Panc1 (cell line): ENCODE measurements at regions not wholly inside any gene's neighbourhood (a gene's known extent, or its start where the extent isn't known, plus 50 kb on each side); places are given as distances from the start of the nearest gene placed in this dataset.

Experiments used
- ATAC-seq: fragments of 200-7000 bp; cut with Tn5 transposase; 2 replicates; pipeline ENCODE4 v1.9.1; 2020; ENCODE audit warnings: mild to moderate bottlenecking, moderate library complexity
- BruUV-seq: library from RNA; stranded (reverse); fragments of 400-500 nt; replicated peaks from 2 replicates; lab custom pipeline; 2021; lab: Mats Ljungman, UMichigan
- CTCF ChIA-PET: fragments of 300-600 bp; sonication (Branson Sonifier 250); formaldehyde crosslinking; loops from one replicate; lab custom pipeline; 2022; ENCODE audit warnings: antibody characterized with exemption; lab: Charles Lee
- POLR2A ChIA-PET: fragments of 300-600 bp; sonication (Branson Sonifier 250); formaldehyde crosslinking; loops from one replicate; lab custom pipeline; 2022; ENCODE audit warnings: antibody characterized with exemption; lab: Charles Lee
- DNase-seq: peaks from one replicate; pipeline ENCODE4 v3.0.0-alpha.2; 2010; ENCODE audit warnings: low read depth, low spot score
- H3K27ac ChIP-seq: 2 replicates; pipeline ENCODE4 v1.5.1; 2011; ENCODE audit warnings: mild to moderate bottlenecking, low read length, inconsistent platforms
- H3K27me3 ChIP-seq: fragments of 200-500 bp; sonication (Bioruptor generic); 2 replicates; pipeline ENCODE4 v1.6.0; 2014; ENCODE audit warnings: low read length, inconsistent platforms; ENCODE audit not compliant: control insufficient read depth, insufficient read depth
- H3K36me3 ChIP-seq: fragments of 200-500 bp; sonication (Bioruptor generic); 2 replicates; pipeline ENCODE4 v1.5.1; 2014; ENCODE audit warnings: inconsistent platforms, mild to moderate bottlenecking, low read length, moderate library complexity; ENCODE audit not compliant: control insufficient read depth, insufficient read depth
- H3K4me1 ChIP-seq: 2 replicates; pipeline ENCODE4 v1.5.1; 2011; ENCODE audit warnings: inconsistent platforms, mild to moderate bottlenecking, low read length, moderate library complexity; ENCODE audit not compliant: control insufficient read depth, insufficient read depth
- H3K4me3 ChIP-seq, 2 experiments: 2 replicates each; pipeline ENCODE4 v1.5.1; 2011 to 2012; ENCODE audit warnings: low read depth in 2 of 2, low read length in 2 of 2, mild to moderate bottlenecking in 2 of 2, inconsistent platforms in 1 of 2, moderate library complexity in 1 of 2
- H3K9me3 ChIP-seq: fragments of 200-500 bp; sonication (Bioruptor generic); 2 replicates; pipeline ENCODE4 v1.5.1; 2014; ENCODE audit warnings: low read depth, mild to moderate bottlenecking, inconsistent platforms, low read length, moderate library complexity; ENCODE audit not compliant: control insufficient read depth, insufficient read depth
- POLR2AphosphoS5 ChIP-seq: IDR thresholded peaks from 2 replicates; pipeline ENCODE4 v1.6.1; 2012; ENCODE audit warnings: mild to moderate bottlenecking, low read depth, low read length, moderate library complexity
- SIN3A ChIP-seq: IDR thresholded peaks from 2 replicates; pipeline ENCODE4 v1.6.1; 2012; ENCODE audit warnings: low read depth, mild to moderate bottlenecking, low read length, moderate library complexity, borderline replicate concordance; ENCODE audit not compliant: insufficient read depth
- TCF7L2 ChIP-seq: IDR thresholded peaks from 2 replicates; pipeline ENCODE4 v1.6.1; 2011; ENCODE audit warnings: mild to moderate bottlenecking, low read depth, low read length, inconsistent platforms
- in situ Hi-C: cut with HindIII; loops from 2 replicates; pipeline ENCODE4 v1.10.0; 2016; ENCODE audit warnings: low sequenced_read_pairs, low pct_unique_long_range_greater_than_20kb
- intact Hi-C: fragments of 100-400 bp; cut with micrococcal nuclease; formaldehyde crosslinking; loops from one replicate; pipeline ENCODE4 v1.10.0; 2022; ENCODE audit not compliant: unreplicated experiment
- TF ChIP-seq, protein P1 (sequence below), 2 experiments: IDR thresholded peaks; 2 replicates each; pipeline ENCODE4 v1.6.1; 2011 to 2012; ENCODE audit warnings: low read depth in 2 of 2, control low read depth in 1 of 2, low read length in 1 of 2, mild to moderate bottlenecking in 1 of 2, moderate library complexity in 1 of 2; ENCODE audit not compliant: insufficient read depth in 1 of 2
- TF ChIP-seq, protein P2 (sequence below): fragments of 450-650 bp; IDR thresholded peaks from 2 replicates; pipeline ENCODE4 v1.5.1; 2017; ENCODE audit warnings: mild to moderate bottlenecking

DNA sequence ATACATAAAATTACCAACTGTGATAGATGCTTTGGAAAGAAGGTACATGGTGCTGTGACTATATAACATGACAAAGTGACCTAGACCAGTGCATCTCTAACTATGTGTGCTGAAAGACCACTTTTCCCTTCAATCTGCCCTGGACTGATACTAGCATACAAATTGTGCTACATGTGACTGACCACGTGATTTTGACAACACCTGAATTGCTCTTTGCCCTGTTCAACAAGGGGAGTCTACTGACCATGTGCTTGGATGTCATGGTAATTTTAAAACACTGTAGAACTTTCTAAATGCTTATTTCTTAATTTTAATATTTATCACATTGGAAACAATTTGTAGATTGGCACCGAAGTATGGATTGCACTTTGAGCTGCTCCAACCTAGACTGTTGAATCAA is 142.4 kb downstream of the CAND1 start:
- TF ChIP-seq, protein P1, sequence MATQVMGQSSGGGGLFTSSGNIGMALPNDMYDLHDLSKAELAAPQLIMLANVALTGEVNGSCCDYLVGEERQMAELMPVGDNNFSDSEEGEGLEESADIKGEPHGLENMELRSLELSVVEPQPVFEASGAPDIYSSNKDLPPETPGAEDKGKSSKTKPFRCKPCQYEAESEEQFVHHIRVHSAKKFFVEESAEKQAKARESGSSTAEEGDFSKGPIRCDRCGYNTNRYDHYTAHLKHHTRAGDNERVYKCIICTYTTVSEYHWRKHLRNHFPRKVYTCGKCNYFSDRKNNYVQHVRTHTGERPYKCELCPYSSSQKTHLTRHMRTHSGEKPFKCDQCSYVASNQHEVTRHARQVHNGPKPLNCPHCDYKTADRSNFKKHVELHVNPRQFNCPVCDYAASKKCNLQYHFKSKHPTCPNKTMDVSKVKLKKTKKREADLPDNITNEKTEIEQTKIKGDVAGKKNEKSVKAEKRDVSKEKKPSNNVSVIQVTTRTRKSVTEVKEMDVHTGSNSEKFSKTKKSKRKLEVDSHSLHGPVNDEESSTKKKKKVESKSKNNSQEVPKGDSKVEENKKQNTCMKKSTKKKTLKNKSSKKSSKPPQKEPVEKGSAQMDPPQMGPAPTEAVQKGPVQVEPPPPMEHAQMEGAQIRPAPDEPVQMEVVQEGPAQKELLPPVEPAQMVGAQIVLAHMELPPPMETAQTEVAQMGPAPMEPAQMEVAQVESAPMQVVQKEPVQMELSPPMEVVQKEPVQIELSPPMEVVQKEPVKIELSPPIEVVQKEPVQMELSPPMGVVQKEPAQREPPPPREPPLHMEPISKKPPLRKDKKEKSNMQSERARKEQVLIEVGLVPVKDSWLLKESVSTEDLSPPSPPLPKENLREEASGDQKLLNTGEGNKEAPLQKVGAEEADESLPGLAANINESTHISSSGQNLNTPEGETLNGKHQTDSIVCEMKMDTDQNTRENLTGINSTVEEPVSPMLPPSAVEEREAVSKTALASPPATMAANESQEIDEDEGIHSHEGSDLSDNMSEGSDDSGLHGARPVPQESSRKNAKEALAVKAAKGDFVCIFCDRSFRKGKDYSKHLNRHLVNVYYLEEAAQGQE (IDR thresholded peaks at IDR 0.05; ENCODE audit: insufficient read depth in 1 of 2, low read depth in 2 of 2, low read length in 1 of 2) = no peak
- TF ChIP-seq, protein P2, sequence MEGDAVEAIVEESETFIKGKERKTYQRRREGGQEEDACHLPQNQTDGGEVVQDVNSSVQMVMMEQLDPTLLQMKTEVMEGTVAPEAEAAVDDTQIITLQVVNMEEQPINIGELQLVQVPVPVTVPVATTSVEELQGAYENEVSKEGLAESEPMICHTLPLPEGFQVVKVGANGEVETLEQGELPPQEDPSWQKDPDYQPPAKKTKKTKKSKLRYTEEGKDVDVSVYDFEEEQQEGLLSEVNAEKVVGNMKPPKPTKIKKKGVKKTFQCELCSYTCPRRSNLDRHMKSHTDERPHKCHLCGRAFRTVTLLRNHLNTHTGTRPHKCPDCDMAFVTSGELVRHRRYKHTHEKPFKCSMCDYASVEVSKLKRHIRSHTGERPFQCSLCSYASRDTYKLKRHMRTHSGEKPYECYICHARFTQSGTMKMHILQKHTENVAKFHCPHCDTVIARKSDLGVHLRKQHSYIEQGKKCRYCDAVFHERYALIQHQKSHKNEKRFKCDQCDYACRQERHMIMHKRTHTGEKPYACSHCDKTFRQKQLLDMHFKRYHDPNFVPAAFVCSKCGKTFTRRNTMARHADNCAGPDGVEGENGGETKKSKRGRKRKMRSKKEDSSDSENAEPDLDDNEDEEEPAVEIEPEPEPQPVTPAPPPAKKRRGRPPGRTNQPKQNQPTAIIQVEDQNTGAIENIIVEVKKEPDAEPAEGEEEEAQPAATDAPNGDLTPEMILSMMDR = no peak
- no peak for TF ChIP-seq TCF7L2
- TF ChIP-seq POLR2AphosphoS5 = no peak
- TF ChIP-seq SIN3A = no peak
- in situ Hi-C loops = no loop called here
- Histone ChIP-seq H3K9me3 (no peaks in the 10 kb centered on the region), H3K4me3 (no peak overlapping the region), H3K27me3 (no peaks in the 10 kb centered on the region), H3K27ac (no peak overlapping the region), H3K4me1 (no peaks in the 10 kb centered on the region), H3K36me3 (no peaks in the 10 kb centered on the region)
- intact Hi-C loops = no loop called here
- no peak for ATAC-seq
- CTCF ChIA-PET = no interaction called here
- POLR2A ChIA-PET = no interaction called here
- no peak for DNase-seq
- no TSS peak for BruUV-seq

DNA sequence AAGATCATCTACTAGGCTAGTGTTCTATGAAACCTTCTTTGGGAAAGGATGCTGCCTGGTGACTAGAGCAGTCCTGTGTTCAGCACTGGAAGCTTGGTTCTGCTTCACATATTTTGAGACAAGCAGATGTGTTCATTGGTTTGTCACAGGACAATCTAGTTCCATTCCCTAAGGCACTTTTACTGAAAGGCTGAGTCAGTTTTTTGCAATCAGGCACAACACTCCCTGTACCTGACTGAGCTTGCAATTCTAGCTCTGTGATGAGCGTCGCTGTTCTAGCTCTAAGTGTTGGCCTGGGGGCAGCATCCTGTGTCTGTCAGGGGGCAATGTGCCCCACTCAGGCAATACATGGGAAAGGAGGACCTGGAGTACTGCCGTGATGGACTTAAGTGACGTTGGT is 144.4 kb downstream of the CAND1 start:
- in situ Hi-C loops (no loop called here), intact Hi-C loops (no loop called here)
- ChIA-PET CTCF (no interaction called here), POLR2A (no interaction called here)
- no peaks in the 10 kb centered on the region for H3K36me3 ChIP-seq
- ATAC-seq (no peak), DNase-seq (no peak)
- TF ChIP-seq TCF7L2 = no peak
- no peak for TF ChIP-seq POLR2AphosphoS5
- TF ChIP-seq, protein P1 (IDR thresholded peaks at IDR 0.05; ENCODE audit: insufficient read depth in 1 of 2, low read depth in 2 of 2, low read length in 1 of 2) = no peak
- TF ChIP-seq SIN3A = no peak
- TF ChIP-seq, protein P2 = no peak
- BruUV-seq = no TSS peak
- no peaks in the 10 kb centered on the region for H3K27me3 ChIP-seq
- H3K4me3 ChIP-seq = no peak overlapping the region
- no peak overlapping the region for H3K27ac ChIP-seq
- H3K4me1 ChIP-seq = no peaks in the 10 kb centered on the region
- H3K9me3 ChIP-seq = no peaks in the 10 kb centered on the region
